ENCODE measurements at regions not wholly inside any gene's neighbourhood (a gene's known extent, or its start where the extent isn't known, plus 50 kb on each side); places are given as distances from the start of the nearest gene placed in this dataset.

- Histone ChIP-seq H3K56ac (replicated peaks; ENCODE audit: insufficient read length, low read depth, low read length) (no peak overlapping the region), H4K5ac (ENCODE audit: insufficient read length, low read depth, low read length) (no peak overlapping the region), H2AK5ac (ENCODE audit: low read depth, low read length) (no peak overlapping the region), H3K4ac (replicated peaks; ENCODE audit: insufficient read length, low read depth, low read length) (no peak overlapping the region), H4K8ac (ENCODE audit: extremely low read depth, insufficient read depth, low read length) (no peak overlapping the region), H3K9ac (replicated peaks in 1 of 4; ENCODE audit: extremely low read depth in 1 of 4, low read depth in 3 of 4, low read length in 3 of 4) (no peak overlapping the region), H3K79me1 (ENCODE audit: low read depth, low read length) (no peaks in the 10 kb centered on the region), H3K27ac (ENCODE audit: low read depth, low read length) (no peak overlapping the region), H3K23me2 (ENCODE audit: low read depth, low read length) (no peaks in the 10 kb centered on the region), H3K18ac (ENCODE audit: extremely low read depth, low read length) (no peak overlapping the region), H2BK12ac (ENCODE audit: low read depth, low read length) (no peak overlapping the region), H3K23ac (ENCODE audit: insufficient read length) (no peak overlapping the region), H2BK20ac (ENCODE audit: low read length) (no peak overlapping the region), H4K20me1 (replicated peaks in 1 of 2; ENCODE audit: control insufficient read depth in 1 of 2, insufficient read depth in 2 of 2, low read length in 2 of 2) (no peaks in the 10 kb centered on the region), H2BK5ac (ENCODE audit: low read depth, low read length) (no peak overlapping the region), H3K79me2 (ENCODE audit: control insufficient read depth in 1 of 2, insufficient read depth in 2 of 2, low read length in 2 of 2) (no peaks in the 10 kb centered on the region), H3K36me3 (ENCODE audit: control insufficient read depth in 2 of 4, insufficient read depth in 4 of 4, low read length in 3 of 4) (no peaks in the 10 kb centered on the region), H2AFZ (ENCODE audit: low read length) (no peak overlapping the region), H3K27me3 (replicated peaks in 1 of 4; ENCODE audit: control insufficient read depth in 3 of 4, extremely low read depth in 1 of 4, insufficient read depth in 3 of 4, low read length in 3 of 4) (no peaks in the 10 kb centered on the region), H2BK15ac (ENCODE audit: low read length) (no peak overlapping the region), H3K4me3 (ENCODE audit: extremely low read depth in 1 of 4, insufficient read depth in 2 of 4, low read depth in 3 of 4, low read length in 4 of 4) (no peak overlapping the region), H3K14ac (ENCODE audit: insufficient read length) (no peak overlapping the region), H3K4me1 (replicated peaks in 1 of 4; ENCODE audit: control insufficient read depth in 3 of 4, insufficient read depth in 4 of 4, low read length in 3 of 4) (no peaks in the 10 kb centered on the region), H3K9me3 (ENCODE audit: insufficient read depth in 2 of 2, low read depth in 1 of 2, low read length in 1 of 2) (no peaks in the 10 kb centered on the region), H3K4me2 (ENCODE audit: insufficient read depth in 1 of 2, low read depth in 2 of 2, low read length in 2 of 2) (no peak overlapping the region), H2BK120ac (replicated peaks; ENCODE audit: low read depth, low read length) (no peak overlapping the region), H4K91ac (replicated peaks; ENCODE audit: insufficient read length, low read length) (no peak overlapping the region)
- CTCF ChIA-PET (ENCODE audit: partially characterized antibody): interaction anchor here (0.6 to 1.2 kb wide), 2 partner anchors 469 to 1206 kb away, joined by 3 to 4 read pairs; no protein-coding TSS in a partner anchor
- TF ChIP-seq ASH2L (IDR thresholded peaks at IDR 0.05; ENCODE audit: low read length) (no peak), CBX8 (IDR thresholded peaks at IDR 0.05; ENCODE audit: borderline replicate concordance, low read depth, low read length) (no peak), POLR2AphosphoS5 (IDR thresholded peaks at IDR 0.05; ENCODE audit: low read depth, low read length) (no peak), GABPA (IDR thresholded peaks at IDR 0.05; ENCODE audit: borderline replicate concordance, insufficient read depth, low read length) (no peak), KDM5A (IDR thresholded peaks at IDR 0.05; ENCODE audit: low read length) (no peak), NANOG (IDR thresholded peaks at IDR 0.05; ENCODE audit: insufficient read depth, low read depth, low read length, poor library complexity, severe bottlenecking) (no peak), SP1 (IDR thresholded peaks at IDR 0.05; ENCODE audit: low read depth, low read length) (no peak), CREB1 (IDR thresholded peaks at IDR 0.05) (no peak), RFX5 (IDR thresholded peaks at IDR 0.05; ENCODE audit: borderline replicate concordance, low read depth, low read length) (no peak), POLR2A (IDR thresholded peaks at IDR 0.05; ENCODE audit: control extremely low read depth in 1 of 2, low read depth in 2 of 2, low read length in 2 of 2) (no peak), SUZ12 (IDR thresholded peaks at IDR 0.05; ENCODE audit: low read length) (no peak), MAX (IDR thresholded peaks at IDR 0.05) (no peak), FOSL1 (IDR thresholded peaks at IDR 0.05; ENCODE audit: insufficient read depth, low read depth, low read length) (no peak)
- FAIRE-seq: no peak
- 87% methylated on average over 2 of the region's 2 CpGs; no CpG with 5 or more reads in 1 of the 2 experiments for WGBS, 2 experiments (ENCODE audit: extremely low coverage in 1 of 2, insufficient coverage in 1 of 2, insufficient read length in 1 of 2, insufficient replicate concordance in 2 of 2, low coverage in 1 of 2, low lambda C conversion rate in 2 of 2, missing lambda C conversion rate in 1 of 2)
- DNase-seq (ENCODE audit: low read depth in 1 of 2, low spot score in 2 of 2): no peak
- POLR2A ChIA-PET (ENCODE audit: partially characterized antibody): no interaction called here
Observed at GRCh38 chr16:50985733-50986132, 165.3 kb downstream of the SALL1 start.
